CD14-positive monocyte (primary cell): ENCODE measurements at regions not wholly inside any gene's neighbourhood (a gene's known extent, or its start where the extent isn't known, plus 50 kb on each side); places are given as distances from the start of the nearest gene placed in this dataset.

ENCODE experiments used
- DNase-seq, 3 donors: peaks; one replicate each; pipeline ENCODE4 v3.0.0-alpha.2; 2011 to 2022
- H2AFZ ChIP-seq: 2 replicates; pipeline ENCODE4 v1.6.0; 2012; ENCODE audit warnings: mild to moderate bottlenecking, low read depth, low read length, inconsistent platforms; ENCODE audit not compliant: insufficient read depth, poor library complexity, severe bottlenecking
- H3K27ac ChIP-seq, 2 donors: 1 replicate in 1 of 2; 2 replicates in 1 of 2; pipeline ENCODE4 v1.5.1; 2012 to 2013; ENCODE audit warnings: low read length in 2 of 2, control low read depth in 1 of 2, inconsistent platforms in 1 of 2, low read depth in 1 of 2, mild to moderate bottlenecking in 1 of 2
- H3K27me3 ChIP-seq, 2 donors: one replicate each; pipeline versions ENCODE4 v1.6.0 to v1.6.1; 2011 to 2013; ENCODE audit warnings: low read length in 2 of 2; ENCODE audit not compliant: control insufficient read depth in 2 of 2, insufficient read depth in 2 of 2
- H3K36me3 ChIP-seq, 2 donors: replicated peaks in 1 of 2; 1 replicate in 1 of 2; 2 replicates in 1 of 2; pipeline versions ENCODE4 v1.5.1 to v1.6.1; 2012 to 2013; ENCODE audit warnings: low read length in 2 of 2, control low read depth in 1 of 2, inconsistent platforms in 1 of 2, mild to moderate bottlenecking in 1 of 2; ENCODE audit not compliant: insufficient read depth in 2 of 2, control insufficient read depth in 1 of 2
- H3K4me1 ChIP-seq, 2 donors: 1 replicate in 1 of 2; 2 replicates in 1 of 2; pipeline versions ENCODE4 v1.5.1 to v1.6.1; 2012 to 2013; ENCODE audit warnings: low read length in 2 of 2, control low read depth in 1 of 2, inconsistent platforms in 1 of 2, mild to moderate bottlenecking in 1 of 2, moderate library complexity in 1 of 2; ENCODE audit not compliant: insufficient read depth in 2 of 2, control insufficient read depth in 1 of 2
- H3K4me2 ChIP-seq: replicated peaks from 2 replicates; pipeline ENCODE3; 2012; ENCODE audit warnings: low read length, moderate library complexity, mild to moderate bottlenecking; ENCODE audit not compliant: poor library complexity, severe bottlenecking; ENCODE audit errors: extremely low read depth
- H3K4me3 ChIP-seq, 3 experiments: fragments of 200-600 bp in 1 of 3; sonication (generic) in 1 of 3; replicated peaks in 1 of 3; 1 replicate in 2 of 3; 2 replicates in 1 of 3; pipeline ENCODE4 v1.5.1; 2011 to 2013; ENCODE audit warnings: low read length in 3 of 3, mild to moderate bottlenecking in 3 of 3, control low read depth in 2 of 3, low read depth in 2 of 3, inconsistent platforms in 1 of 3, moderate library complexity in 1 of 3
- H3K79me2 ChIP-seq: 2 replicates; pipeline ENCODE4 v1.6.0; 2012; ENCODE audit warnings: mild to moderate bottlenecking, control low read depth, inconsistent platforms, low read length, moderate library complexity; ENCODE audit not compliant: insufficient read depth
- H3K9ac ChIP-seq: 2 replicates; pipeline ENCODE4 v1.6.0; 2017; ENCODE audit warnings: low read length, mild to moderate bottlenecking; ENCODE audit not compliant: insufficient read depth, poor library complexity, severe bottlenecking
- H3K9me3 ChIP-seq, 2 donors: replicated peaks in 1 of 2; 1 replicate in 1 of 2; 2 replicates in 1 of 2; pipeline versions ENCODE4 v1.5.1 to v1.6.1; 2012 to 2013; ENCODE audit warnings: low read length in 2 of 2, control low read depth in 1 of 2; ENCODE audit not compliant: control insufficient read depth in 1 of 2, insufficient read depth in 1 of 2
- H4K20me1 ChIP-seq: 2 replicates; pipeline ENCODE4 v1.6.0; 2012; ENCODE audit warnings: mild to moderate bottlenecking, low read length, control low read depth, moderate library complexity; ENCODE audit not compliant: insufficient read depth
- H3K27ac Mint-ChIP-seq, 7 donors: one replicate each; pipeline ENCODE4 v1.8.0; 2020; ENCODE audit warnings: mild to moderate bottlenecking in 7 of 7, mixed read lengths in 7 of 7, moderate library complexity in 6 of 7, inconsistent platforms in 2 of 7
- H3K27me3 Mint-ChIP-seq, 3 donors: one replicate each; pipeline ENCODE4 v1.8.0; 2021 to 2022; ENCODE audit warnings: low read depth in 3 of 3, mild to moderate bottlenecking in 3 of 3, mixed read lengths in 3 of 3, moderate library complexity in 3 of 3, inconsistent platforms in 1 of 3
- H3K36me3 Mint-ChIP-seq, 2 donors: one replicate each; pipeline ENCODE4 v1.8.0; 2020; ENCODE audit warnings: mixed read lengths in 2 of 2, inconsistent platforms in 1 of 2, mild to moderate bottlenecking in 1 of 2
- H3K4me1 Mint-ChIP-seq: one replicate; pipeline ENCODE4 v1.8.0; 2020; ENCODE audit warnings: mild to moderate bottlenecking, mixed read lengths
- H3K4me3 Mint-ChIP-seq, 2 donors: one replicate each; pipeline ENCODE4 v1.8.0; 2020; ENCODE audit warnings: mild to moderate bottlenecking in 2 of 2, mixed read lengths in 2 of 2, moderate library complexity in 1 of 2
- H3K9me3 Mint-ChIP-seq, 7 donors: one replicate each; pipeline ENCODE4 v1.8.0; 2020 to 2022; ENCODE audit warnings: mixed read lengths in 7 of 7, mild to moderate bottlenecking in 6 of 7, moderate library complexity in 6 of 7, inconsistent platforms in 2 of 7
- WGBS: methylation state at CpG from one replicate; pipeline ENCODE4 v1.1.5; 2013; ENCODE audit warnings: missing lambda C conversion rate; ENCODE audit not compliant: insufficient coverage; 5-methylcytosine and 5-hydroxymethylcytosine counted together
- intact Hi-C, 2 donors: fragments of 100-400 bp; cut with micrococcal nuclease; formaldehyde crosslinking; loops; one replicate each; pipeline versions ENCODE4 v1.15.0 to v1.15.1; 2023
- TF ChIP-seq, protein P1 (sequence below): fragments of 200-600 bp; IDR thresholded peaks from one replicate; pipeline ENCODE4 v1.8.0; 2022; ENCODE audit warnings: antibody characterized with exemption, mild to moderate bottlenecking

GRCh38 chr6:15062516-15063252 is 183.2 kb upstream of the JARID2 start:
- intact Hi-C loops = loop anchor here (5.0 to 10.0 kb wide), 5 partner anchors 140 to 328 kb away; partner anchors contain the start of gene JARID2 (in 2 of the 2)
- H3K36me3 Mint-ChIP-seq = peaks cover 6 to 11% of the 10 kb centered on the region in 2 donors

GRCh38 chr6:15063253-15063853 is 182.5 kb upstream of the JARID2 start:
- H3K9me3 ChIP-seq = no peaks in the 10 kb centered on the region
- peaks cover 0 to 5% (median 2%) of the 10 kb centered on the region in 7 donors for H3K9me3 Mint-ChIP-seq
- H3K36me3 Mint-ChIP-seq = peaks cover 6 to 11% of the 10 kb centered on the region in 2 donors

More at GRCh38 chr6:15062516-15063252, 183.2 kb upstream of the JARID2 start:
- peaks cover 60% of the 10 kb centered on the region for H3K4me1 Mint-ChIP-seq
- H3K27me3 ChIP-seq = no peaks in the 10 kb centered on the region
- H3K36me3 ChIP-seq = no peaks in the 10 kb centered on the region
- peak overlapping the region; percentile 65 for H3K9ac ChIP-seq
- peaks cover 0 to 9% (median 0%) of the 10 kb centered on the region in 3 donors for H3K27me3 Mint-ChIP-seq
- H3K4me3 ChIP-seq = no peak overlapping the region
- H4K20me1 ChIP-seq = no peaks in the 10 kb centered on the region
- H3K4me1 ChIP-seq = peaks cover 65 to 70% of the 10 kb centered on the region in 2 donors
- H3K79me2 ChIP-seq = no peaks in the 10 kb centered on the region
- WGBS = 87% methylated on average over 3 of the region's 8 CpGs
- TF ChIP-seq, protein P1, sequence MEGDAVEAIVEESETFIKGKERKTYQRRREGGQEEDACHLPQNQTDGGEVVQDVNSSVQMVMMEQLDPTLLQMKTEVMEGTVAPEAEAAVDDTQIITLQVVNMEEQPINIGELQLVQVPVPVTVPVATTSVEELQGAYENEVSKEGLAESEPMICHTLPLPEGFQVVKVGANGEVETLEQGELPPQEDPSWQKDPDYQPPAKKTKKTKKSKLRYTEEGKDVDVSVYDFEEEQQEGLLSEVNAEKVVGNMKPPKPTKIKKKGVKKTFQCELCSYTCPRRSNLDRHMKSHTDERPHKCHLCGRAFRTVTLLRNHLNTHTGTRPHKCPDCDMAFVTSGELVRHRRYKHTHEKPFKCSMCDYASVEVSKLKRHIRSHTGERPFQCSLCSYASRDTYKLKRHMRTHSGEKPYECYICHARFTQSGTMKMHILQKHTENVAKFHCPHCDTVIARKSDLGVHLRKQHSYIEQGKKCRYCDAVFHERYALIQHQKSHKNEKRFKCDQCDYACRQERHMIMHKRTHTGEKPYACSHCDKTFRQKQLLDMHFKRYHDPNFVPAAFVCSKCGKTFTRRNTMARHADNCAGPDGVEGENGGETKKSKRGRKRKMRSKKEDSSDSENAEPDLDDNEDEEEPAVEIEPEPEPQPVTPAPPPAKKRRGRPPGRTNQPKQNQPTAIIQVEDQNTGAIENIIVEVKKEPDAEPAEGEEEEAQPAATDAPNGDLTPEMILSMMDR = no peak
- no peak overlapping the region for H2AFZ ChIP-seq
- H3K27ac ChIP-seq = peak overlapping the region; percentile 76 to 98
- peak; percentile 92 to 96 (median 94) for DNase-seq
- no peak overlapping the region for H3K4me2 ChIP-seq
- peak overlapping the region; percentile 91 to 99 (median 97) for H3K27ac Mint-ChIP-seq
- H3K9me3 ChIP-seq = no peaks in the 10 kb centered on the region
- H3K9me3 Mint-ChIP-seq = peaks cover 0 to 5% (median 2%) of the 10 kb centered on the region in 7 donors
- H3K4me3 Mint-ChIP-seq = no peak overlapping the region

More at GRCh38 chr6:15063253-15063853, 182.5 kb upstream of the JARID2 start:
- intact Hi-C loops = loop anchor here (5.0 to 10.0 kb wide), 5 partner anchors 141 to 329 kb away; partner anchors contain the start of gene JARID2 (in 2 of the 2)
- H3K4me1 ChIP-seq = peaks cover 71 to 76% of the 10 kb centered on the region in 2 donors
- 50% methylated on average over 2 of the region's 7 CpGs for WGBS
- Mint-ChIP-seq H3K27me3 (peaks cover 0 to 9% (median 0%) of the 10 kb centered on the region in 3 donors), H3K4me1 (peaks cover 66% of the 10 kb centered on the region), H3K4me3 (no peak overlapping the region), H3K27ac (peak overlapping the region; percentile 91 to 99 (median 97))
- TF ChIP-seq, protein P1 = no peak
- no peak overlapping the region for H2AFZ ChIP-seq
- H3K79me2 ChIP-seq = no peaks in the 10 kb centered on the region
- no peak overlapping the region for H3K4me3 ChIP-seq
- no peaks in the 10 kb centered on the region for H4K20me1 ChIP-seq
- H3K27ac ChIP-seq = peak overlapping the region; percentile 76 to 98
- H3K9ac ChIP-seq = peak overlapping the region; percentile 65
- H3K27me3 ChIP-seq = no peaks in the 10 kb centered on the region
- H3K36me3 ChIP-seq = no peaks in the 10 kb centered on the region
- no peak overlapping the region for H3K4me2 ChIP-seq
- DNase-seq = peak; percentile 93 to 95 (median 94)
